ENCODE measurements at regions not wholly inside any gene's neighbourhood (a gene's known extent, or its start where the extent isn't known, plus 50 kb on each side); places are given as distances from the start of the nearest gene placed in this dataset.

DNA sequence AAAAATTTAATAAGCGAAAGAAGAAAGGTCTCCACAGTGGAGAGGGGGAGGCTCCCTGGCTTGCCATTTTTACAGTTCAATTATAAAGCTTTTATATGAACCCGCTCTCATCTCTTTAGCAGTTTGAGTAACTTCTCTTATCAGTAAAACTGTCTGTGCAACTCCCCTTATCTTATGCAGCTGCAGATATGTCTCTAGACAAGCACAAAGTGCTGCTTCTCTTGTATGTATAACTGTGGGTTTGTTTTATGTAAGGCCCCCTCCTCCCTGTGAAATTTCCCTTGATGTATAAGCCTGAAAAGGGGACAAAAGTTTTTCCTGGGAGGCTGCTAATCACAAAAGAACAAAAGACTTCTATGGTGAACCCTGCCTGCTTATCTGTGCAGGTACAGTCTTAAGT is 90.2 kb upstream of the USP9Y start:
- no peak overlapping the region for H3K4me3 ChIP-seq (ENCODE audit: low read length)
- H3K27ac ChIP-seq (ENCODE audit: low read length) = no peak overlapping the region
- H3K9me3 ChIP-seq (ENCODE audit: insufficient read depth, low read depth, low read length) = no peaks in the 10 kb centered on the region
- H3K36me3 ChIP-seq (ENCODE audit: insufficient read depth, low read depth, low read length) = no peaks in the 10 kb centered on the region
- H3K4me1 ChIP-seq (ENCODE audit: insufficient read depth, low read length) = peaks cover 6% of the 10 kb centered on the region; the same call in 1 of the 2 replicates
- no peaks in the 10 kb centered on the region for H3K27me3 ChIP-seq (ENCODE audit: insufficient read depth, low read length)
- H3K9ac ChIP-seq (ENCODE audit: low read depth, low read length) = no peak overlapping the region

DNA sequence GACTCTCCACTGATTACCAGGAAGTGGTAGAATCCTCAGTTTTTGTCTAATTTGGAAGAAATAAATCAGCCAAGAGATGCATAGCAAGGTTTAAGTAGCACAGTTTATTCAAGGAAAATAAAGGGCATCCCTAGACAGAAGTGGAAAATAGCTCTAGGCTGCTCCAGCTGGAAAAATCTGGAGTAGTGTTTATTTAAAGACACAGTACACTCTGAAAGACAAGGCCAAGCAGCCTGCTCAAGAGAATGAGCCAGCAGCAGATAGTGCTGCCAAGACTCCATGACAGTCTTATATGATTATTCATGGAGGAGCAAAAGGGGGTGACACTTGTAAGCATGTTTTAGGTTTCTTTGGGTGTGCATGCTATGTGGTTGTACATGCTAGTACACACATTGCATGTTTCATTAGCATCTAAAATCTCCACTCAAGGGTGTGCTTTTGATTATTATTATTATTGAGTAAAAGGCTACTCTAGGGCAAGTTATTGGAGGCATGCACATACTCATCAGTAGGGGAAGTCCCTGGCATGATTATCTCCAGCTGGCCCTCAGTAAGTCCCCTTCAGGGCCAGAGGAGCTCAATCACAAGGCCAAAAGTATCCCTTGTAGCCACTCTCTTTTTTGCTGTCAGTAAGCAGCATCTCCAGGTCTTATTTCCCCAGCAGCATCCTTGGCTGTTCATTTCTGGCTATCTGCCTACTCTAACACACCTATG is 85.1 kb upstream of the USP9Y start:
- no peak overlapping the region for H3K9ac ChIP-seq (ENCODE audit: low read depth, low read length)
- H3K27ac ChIP-seq (ENCODE audit: low read length) = no peak overlapping the region
- H3K4me1 ChIP-seq (ENCODE audit: insufficient read depth, low read length) = no peaks in the 10 kb centered on the region
- H3K9me3 ChIP-seq (ENCODE audit: insufficient read depth, low read depth, low read length) = no peaks in the 10 kb centered on the region
- H3K4me3 ChIP-seq (ENCODE audit: low read length) = no peak overlapping the region
- H3K36me3 ChIP-seq (ENCODE audit: insufficient read depth, low read depth, low read length) = no peaks in the 10 kb centered on the region
- H3K27me3 ChIP-seq (ENCODE audit: insufficient read depth, low read length) = 0 out of 2 replicates have a peak, but pooled peaks cover 4% of the 10 kb centered on the region

DNA sequence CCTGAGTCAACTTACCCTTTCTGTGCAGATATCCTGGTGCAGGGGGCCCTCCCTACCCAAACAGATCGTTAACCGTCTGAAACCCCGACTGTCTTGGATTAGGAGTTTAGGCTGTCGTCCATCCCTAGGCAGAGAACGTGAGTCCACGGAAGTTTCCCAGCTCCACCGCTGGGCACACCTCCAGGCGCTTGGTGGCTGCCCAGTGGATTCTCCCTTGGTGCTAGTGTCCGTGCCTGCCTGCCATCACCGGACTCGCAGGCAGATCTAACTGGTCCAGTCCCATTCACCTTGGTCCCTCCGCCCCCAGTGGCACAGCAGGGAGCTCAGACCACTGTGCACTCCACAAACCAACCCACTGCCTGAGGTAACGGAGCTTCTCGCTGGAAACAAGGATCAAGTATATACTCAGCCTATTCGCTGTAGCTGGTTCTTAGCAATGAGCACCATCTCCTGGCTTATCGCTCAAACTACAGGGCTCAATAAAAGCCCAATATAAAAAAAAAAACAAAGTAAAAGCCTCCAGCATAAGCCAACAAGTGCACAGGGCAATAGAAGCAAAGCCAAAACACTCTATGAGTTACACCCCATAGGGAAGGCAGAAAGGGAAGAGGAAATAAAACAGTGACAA is 79.5 kb upstream of the USP9Y start:
- Histone ChIP-seq H3K9ac (ENCODE audit: low read depth, low read length) (no peak overlapping the region), H3K27ac (ENCODE audit: low read length) (no peak overlapping the region), H3K4me1 (ENCODE audit: insufficient read depth, low read length) (no peaks in the 10 kb centered on the region), H3K9me3 (ENCODE audit: insufficient read depth, low read depth, low read length) (no peaks in the 10 kb centered on the region), H3K36me3 (ENCODE audit: insufficient read depth, low read depth, low read length) (no peaks in the 10 kb centered on the region), H3K4me3 (ENCODE audit: low read length) (no peak overlapping the region), H3K27me3 (ENCODE audit: insufficient read depth, low read length) (peaks cover 8% of the 10 kb centered on the region; the same call in 1 of the 2 replicates)

DNA sequence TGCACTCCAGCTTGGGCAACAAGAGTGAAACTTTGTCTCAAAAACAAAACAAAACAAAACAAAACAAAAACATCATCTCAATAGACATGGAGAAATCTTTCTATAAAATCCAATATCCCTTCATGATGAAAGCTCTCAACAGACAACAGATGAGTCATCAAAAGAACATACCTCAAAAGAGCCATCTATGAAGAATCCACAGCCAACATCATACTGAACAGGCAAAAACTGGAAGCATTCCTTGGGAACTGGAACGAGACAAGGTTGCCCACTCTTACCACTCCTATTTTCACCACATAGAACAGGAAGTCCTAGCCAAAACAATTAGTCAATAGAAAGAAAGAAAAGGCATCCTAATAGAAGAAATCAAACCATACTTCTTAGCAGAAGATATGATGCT is 77.8 kb upstream of the USP9Y start:
- H3K36me3 ChIP-seq (ENCODE audit: insufficient read depth, low read depth, low read length) = no peaks in the 10 kb centered on the region
- no peaks in the 10 kb centered on the region for H3K4me1 ChIP-seq (ENCODE audit: insufficient read depth, low read length)
- no peak overlapping the region for H3K4me3 ChIP-seq (ENCODE audit: low read length)
- no peak overlapping the region for H3K27ac ChIP-seq (ENCODE audit: low read length)
- peaks cover 8% of the 10 kb centered on the region; the same call in 1 of the 2 replicates for H3K27me3 ChIP-seq (ENCODE audit: insufficient read depth, low read length)
- H3K9me3 ChIP-seq (ENCODE audit: insufficient read depth, low read depth, low read length) = no peaks in the 10 kb centered on the region
- H3K9ac ChIP-seq (ENCODE audit: low read depth, low read length) = no peak overlapping the region

DNA sequence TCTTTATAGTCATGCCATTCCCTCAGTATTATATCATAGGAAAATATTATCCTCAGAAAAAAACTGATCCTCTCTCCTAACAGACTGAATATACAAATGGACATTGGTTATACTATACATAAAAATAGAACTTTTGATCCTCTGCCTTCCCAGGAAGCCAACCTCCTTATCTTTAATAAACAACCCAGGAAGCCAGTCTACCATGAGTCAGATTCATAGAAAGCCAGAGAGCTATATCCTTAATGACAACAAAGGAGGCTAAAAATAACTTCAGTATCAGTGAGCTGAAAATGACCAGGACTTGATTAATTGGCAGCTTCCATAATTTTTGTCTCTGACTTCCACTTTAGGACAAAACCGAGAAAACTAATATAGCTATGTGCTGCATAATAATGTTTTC is 58.0 kb upstream of the USP9Y start:
- no peak overlapping the region for H3K4me3 ChIP-seq (ENCODE audit: low read length)
- H3K36me3 ChIP-seq (ENCODE audit: insufficient read depth, low read depth, low read length) = no peaks in the 10 kb centered on the region
- H3K27me3 ChIP-seq (ENCODE audit: insufficient read depth, low read length) = no peaks in the 10 kb centered on the region
- peaks cover 4% of the 10 kb centered on the region for H3K4me1 ChIP-seq (ENCODE audit: insufficient read depth, low read length)
- no peak overlapping the region; the same call in 1 of the 2 replicates for H3K9ac ChIP-seq (ENCODE audit: low read depth, low read length)
- no peaks in the 10 kb centered on the region for H3K9me3 ChIP-seq (ENCODE audit: insufficient read depth, low read depth, low read length)
- H3K27ac ChIP-seq (ENCODE audit: low read length) = no peak overlapping the region

DNA sequence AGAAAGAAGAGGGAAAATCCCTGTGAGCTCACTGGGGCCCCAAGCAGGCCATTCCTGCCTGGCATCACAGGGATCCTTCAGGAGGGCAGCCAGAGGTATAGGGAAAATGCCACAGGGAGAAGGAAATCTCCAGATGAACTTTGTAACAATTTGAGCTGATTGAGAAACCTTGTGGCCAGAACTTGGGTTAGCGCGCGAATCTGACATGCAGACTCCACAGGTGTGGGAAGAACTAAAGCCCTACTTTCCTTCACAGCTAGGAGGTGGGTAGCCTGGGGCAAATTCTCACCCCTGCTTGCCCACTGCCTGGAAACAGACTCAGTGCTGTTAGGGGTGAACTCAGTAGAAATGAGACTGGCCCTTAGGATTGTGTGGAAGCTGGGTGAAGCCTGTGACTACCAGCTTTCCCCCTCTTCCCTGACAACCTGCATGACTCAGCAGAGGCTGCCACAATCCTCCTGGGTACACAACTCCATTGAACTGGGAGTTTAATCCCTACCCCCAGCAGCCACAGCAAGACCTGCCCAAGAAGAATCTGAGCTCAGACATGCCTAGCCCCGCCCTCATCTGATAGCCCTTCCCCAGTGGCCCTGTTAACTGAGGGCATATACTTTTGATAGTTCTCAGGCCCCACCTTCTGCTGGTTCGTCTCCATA is 57.2 kb upstream of the USP9Y start:
- Histone ChIP-seq H3K36me3 (ENCODE audit: insufficient read depth, low read depth, low read length) (no peaks in the 10 kb centered on the region), H3K27ac (ENCODE audit: low read length) (no peak overlapping the region), H3K27me3 (ENCODE audit: insufficient read depth, low read length) (no peaks in the 10 kb centered on the region), H3K9me3 (ENCODE audit: insufficient read depth, low read depth, low read length) (no peaks in the 10 kb centered on the region), H3K4me3 (ENCODE audit: low read length) (no peak overlapping the region), H3K9ac (ENCODE audit: low read depth, low read length) (no peak overlapping the region), H3K4me1 (ENCODE audit: insufficient read depth, low read length) (peaks cover 4% of the 10 kb centered on the region)

DNA sequence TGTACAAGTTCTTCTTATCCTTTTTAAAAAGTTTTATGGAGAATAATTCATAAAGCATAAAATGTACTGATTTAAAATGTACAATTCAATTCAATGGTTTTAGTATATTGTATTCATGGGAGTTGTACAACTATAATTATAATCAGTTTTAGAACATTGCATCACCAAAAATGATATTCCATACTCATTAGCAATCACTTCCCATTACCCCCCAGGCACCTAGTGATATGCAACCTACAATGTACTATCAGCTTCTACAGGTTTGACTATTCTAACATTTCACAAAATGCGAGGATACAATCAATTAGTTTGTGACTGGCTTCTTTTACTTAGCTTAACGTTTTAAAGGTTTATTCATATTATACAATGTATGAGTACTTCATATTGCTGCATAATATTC is 49.9 kb upstream of the USP9Y start:
- no peaks in the 10 kb centered on the region for H3K36me3 ChIP-seq (ENCODE audit: insufficient read depth, low read depth, low read length)
- no peaks in the 10 kb centered on the region for H3K4me1 ChIP-seq (ENCODE audit: insufficient read depth, low read length)
- no peaks in the 10 kb centered on the region for H3K27me3 ChIP-seq (ENCODE audit: insufficient read depth, low read length)
- H3K9ac ChIP-seq (ENCODE audit: low read depth, low read length) = no peak overlapping the region
- H3K27ac ChIP-seq (ENCODE audit: low read length) = no peak overlapping the region
- no peak overlapping the region for H3K4me3 ChIP-seq (ENCODE audit: low read length)
- H3K9me3 ChIP-seq (ENCODE audit: insufficient read depth, low read depth, low read length) = no peaks in the 10 kb centered on the region

Data from iPS-20b (cell line).